HG03342 (cell line): ENCODE measurements at regions not wholly inside any gene's neighbourhood (a gene's known extent, or its start where the extent isn't known, plus 50 kb on each side); places are given as distances from the start of the nearest gene placed in this dataset.
"Not testable (repeated sequence)": the region's sequence is repeated elsewhere in the genome, so short reads cannot be mapped to it uniquely, and the experiment has no call there.

Experiments
- ATAC-seq: cut with Tn5 transposase; IDR thresholded peaks from one replicate; pipeline ENCODE4 v1.9.1; 2021; ENCODE audit warnings: mild to moderate bottlenecking, moderate library complexity; ENCODE audit not compliant: unreplicated experiment

DNA sequence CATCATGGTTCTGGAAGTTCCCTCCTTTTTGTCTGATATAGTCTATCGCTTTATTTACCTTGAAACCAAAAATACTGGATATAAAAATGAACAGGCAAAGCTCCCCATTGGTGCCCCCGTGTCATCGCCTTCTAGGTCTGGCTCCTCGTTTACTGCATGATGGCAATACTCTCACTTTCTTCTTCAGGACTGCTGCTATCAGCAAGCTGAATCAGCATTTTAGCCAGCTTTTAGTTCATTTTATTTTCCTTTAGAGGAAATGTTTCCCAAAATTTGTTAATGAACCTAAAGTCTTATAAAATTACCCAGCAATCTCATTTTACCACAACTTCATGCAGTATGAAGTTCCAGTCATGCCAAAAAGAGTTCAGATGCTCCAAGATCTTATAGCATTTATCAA is 80.5 kb downstream of the ZIC3 start:
- ATAC-seq: no peak

DNA sequence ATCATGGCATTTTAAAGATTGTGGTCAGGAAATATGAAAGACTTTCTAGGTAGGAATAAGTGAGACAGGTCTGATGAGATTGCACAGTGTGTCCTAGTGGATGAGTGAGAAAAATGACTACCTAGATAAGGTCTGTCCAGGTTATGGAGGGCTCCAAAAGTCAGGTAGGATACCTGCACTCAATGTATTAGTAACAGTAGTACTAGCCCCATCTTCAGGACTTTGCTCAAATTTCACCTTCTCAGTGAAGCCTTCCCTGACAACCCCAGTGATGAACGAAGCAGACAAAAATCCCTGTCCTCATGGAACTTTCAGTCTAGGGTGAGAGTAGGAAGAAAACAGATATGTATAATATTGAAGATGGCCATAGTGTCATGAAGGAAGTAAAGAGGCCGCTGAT is 85.7 kb downstream of the ZIC3 start:
- no peak for ATAC-seq

DNA sequence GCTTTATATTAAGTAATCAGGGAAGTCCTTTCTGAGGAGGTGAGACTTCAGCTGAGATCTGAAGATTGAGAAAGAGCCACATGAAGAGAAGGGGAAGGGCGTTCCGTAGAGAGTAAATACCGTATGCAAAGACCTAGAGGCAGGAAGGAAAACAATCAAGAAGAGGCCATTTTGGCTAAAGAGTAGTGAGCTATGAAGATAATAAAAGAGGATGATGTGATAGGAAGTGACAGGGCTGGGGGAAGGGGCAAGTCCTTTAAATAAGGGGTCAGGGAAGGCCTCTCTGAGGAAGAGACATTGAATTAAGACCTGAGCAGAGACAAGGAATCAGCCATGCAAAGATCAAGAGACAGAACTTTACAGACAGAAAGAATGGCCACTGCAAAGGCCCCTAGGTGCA is 86.2 kb downstream of the ZIC3 start:
- no peak for ATAC-seq

DNA sequence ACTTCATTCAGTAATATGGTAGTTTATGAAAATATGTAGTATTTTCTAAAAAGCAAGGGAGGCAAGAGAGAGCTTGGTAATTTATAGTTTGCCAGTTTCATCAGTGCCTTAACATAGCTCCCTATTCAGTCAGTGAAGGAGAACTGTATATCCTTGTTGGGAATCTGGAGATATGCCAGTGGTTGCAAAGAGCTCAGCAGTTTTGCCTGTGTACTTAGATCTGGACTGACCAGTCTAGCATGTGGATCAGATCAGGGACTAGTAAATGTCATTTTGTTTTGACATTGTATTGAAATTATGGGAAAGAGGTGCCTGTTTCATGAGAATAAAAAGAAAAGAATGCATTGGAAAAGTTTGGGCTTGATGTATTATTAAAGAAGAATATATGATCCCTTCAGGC is 88.6 kb downstream of the ZIC3 start:
- ATAC-seq: no peak

DNA sequence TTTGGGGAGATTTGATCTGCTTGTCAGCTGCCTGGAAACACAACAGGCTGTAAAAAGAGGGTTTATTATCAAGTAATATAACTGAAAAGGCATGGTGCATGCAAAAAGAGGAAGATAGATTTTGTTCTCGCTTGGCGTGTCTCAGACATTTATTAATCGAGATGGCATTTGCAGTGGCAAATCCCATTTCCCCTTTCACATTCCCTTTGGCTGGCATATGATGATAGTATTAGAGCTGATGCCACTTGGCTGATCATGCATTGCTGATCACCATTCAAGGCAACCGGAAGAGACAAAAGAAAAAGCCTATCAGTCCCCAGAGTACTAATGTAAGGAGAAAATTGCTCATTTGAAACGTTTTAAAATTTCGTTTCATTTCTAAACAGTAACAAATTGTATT is 101.8 kb downstream of the ZIC3 start:
- no peak for ATAC-seq

DNA sequence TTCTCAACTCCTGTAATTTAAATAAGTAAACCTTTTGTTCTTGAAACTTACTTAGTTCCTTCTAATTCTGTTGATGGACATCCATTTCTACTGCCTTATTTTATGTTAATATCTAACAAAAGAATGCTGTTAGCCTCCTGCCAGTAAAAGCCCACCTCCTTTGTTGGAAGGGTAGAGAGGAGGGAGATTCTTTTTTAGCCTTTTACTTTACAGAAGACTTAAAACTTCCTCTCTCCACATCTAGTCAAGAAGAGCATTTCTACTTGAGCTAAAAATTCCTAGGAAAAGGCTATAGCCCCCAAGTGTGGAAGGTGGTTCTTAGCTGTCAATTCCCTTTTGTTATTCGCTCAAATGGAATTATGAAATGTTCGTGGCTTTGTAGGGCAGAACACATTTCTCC is 118.7 kb downstream of the ZIC3 start:
- no peak for ATAC-seq

DNA sequence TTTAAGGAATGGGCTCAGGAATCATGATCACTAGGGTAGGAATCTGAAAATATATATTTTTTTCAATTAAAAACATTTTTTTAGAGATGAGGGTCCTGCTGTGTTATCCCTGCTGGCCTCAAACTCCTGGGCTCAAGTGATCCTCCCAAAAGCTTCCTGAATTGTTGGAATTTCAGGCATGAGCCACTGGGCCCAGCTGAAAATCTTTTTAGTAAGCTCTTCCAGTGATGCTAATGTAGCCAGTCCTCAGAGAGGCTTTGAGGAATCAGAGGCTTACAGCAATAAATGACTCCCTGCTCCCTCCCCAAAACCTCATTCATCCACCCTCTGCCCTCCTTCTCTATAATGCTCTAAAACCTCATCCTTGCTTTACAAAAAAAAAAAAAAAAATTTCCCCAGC is 129.5 kb downstream of the ZIC3 start:
- ATAC-seq: no peak

DNA sequence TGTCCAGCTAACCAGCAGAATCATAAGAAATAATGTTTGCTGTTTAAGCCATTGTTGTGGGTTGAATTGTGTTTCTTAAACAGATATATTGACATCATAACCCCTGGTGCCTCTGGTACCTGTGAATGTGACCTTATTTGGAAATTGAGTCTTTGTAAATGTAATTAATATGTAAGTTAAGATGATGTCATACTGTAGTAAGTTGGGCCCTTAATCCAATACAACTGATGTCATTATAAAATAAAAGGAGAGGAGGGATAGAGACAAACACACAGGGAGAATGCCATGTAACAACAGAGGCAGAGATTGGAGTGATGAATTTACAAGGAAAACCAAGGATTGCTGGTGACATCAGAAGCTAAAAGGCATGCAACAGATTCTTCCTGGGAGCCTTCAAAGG is 141.4 kb downstream of the ZIC3 start:
- no peak for ATAC-seq

DNA sequence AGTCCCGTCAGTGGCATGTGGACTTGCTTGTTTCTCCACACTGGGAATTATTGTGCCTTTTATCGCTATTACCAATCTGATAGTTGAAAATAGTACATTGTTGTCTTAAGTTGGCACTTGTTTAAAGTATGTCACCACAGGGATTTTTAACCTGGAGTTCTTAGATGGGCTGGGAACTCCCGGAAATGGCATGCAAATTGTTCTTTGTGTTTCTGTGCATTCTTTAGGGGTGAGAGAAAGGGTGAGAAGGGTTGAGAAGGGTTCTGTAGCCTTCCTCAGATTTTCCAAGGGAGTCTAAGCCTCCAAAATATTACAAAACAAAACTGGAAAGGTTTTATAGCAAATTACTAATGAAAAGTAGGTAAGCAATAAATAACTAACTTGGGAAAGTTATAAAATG is 176.9 kb downstream of the ZIC3 start:
- ATAC-seq: no peak

DNA sequence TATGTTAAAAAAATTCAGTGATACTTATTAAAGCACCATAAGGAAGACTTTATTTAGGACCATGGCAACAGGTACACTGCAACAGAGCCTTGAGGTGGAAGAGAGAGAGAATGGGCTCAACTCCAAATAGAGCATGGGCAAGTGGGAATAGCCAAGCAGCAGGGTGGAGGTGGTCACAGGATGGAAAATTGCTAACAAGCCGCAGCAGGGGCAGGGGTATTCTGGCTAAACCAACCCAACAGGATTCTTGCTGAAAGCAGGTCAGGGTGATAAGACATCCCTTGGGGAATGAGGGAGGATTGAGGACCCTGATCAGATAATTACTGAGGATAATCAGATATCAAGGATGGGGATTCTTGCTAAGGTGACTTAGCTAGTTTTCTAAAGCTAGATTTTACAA is 177.5 kb downstream of the ZIC3 start:
- no peak for ATAC-seq

DNA sequence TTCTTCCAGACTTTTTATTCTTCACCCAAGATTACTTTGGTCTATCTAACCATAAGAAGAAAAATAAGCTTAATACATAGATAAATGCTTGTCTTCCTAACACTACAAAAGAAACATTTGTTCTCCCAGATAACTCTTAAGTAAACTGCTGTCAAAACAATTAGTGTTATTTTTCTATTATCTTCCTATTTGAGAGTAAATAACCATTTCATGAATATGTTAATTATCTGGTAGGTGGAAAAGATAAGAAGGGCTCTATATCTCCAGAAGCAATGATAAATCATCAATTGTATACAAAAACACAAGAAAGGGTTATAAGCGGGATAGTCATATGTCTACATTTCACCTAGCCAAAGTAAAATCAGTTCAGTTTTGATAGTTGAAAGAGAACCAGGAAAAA is 180.4 kb downstream of the ZIC3 start:
- ATAC-seq: no peak

DNA sequence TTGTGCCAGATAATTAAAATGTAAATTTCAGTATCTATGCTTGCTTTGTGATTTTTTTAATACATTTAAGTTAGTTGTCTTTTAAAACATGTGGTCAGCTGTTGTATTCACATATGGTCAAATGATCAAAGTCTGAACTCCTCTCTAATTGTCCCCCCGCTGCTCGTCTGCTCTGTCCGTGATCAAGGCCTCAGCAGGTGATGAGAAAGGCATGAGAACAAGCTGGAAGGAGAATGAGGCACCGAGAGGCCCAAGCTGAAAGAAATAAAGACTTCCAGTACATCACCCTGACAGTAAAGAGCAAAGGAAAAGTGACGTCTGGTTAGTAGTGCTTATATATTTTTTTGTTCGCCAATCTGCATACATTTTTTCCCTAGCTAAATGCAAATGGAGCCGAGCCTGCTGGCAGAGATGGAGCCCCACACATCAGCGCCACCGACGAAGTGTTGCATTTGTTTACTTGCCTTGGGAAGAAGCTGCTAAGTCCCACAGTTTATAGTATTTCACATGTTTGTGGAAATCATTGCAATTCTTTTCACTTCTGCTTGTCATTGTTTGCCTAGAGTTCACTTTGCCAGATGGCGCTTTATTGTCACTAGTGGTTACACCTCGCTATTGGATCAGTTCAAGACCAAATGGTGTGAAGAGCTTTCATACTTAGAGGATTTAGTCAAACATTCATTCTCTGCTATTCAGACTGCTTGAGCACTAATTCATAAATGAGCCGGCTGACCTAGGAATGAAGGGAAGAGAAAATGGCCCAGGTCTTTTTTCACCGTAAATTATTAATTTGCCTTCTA is 181.5 kb downstream of the ZIC3 start:
- no peak for ATAC-seq

DNA sequence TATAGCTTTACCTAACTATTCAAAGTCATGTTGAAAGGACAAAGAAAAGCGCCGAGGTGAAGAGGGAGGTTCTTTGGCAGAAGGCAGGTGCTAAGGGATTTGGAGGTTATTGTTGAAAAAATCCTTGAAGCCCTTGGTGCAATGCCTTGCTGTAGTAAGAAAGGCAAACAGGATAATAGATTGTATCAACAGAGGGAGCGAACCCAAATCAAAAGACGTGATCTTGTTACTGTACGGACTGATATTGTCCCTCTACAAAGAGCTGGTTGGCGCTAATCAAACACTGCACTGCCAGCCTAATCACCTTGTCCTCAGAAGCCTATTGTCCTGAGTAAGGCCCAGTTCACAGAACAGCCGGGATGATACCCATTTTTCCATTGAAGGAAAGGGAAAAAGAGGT is 182.9 kb downstream of the ZIC3 start:
- ATAC-seq: no peak

DNA sequence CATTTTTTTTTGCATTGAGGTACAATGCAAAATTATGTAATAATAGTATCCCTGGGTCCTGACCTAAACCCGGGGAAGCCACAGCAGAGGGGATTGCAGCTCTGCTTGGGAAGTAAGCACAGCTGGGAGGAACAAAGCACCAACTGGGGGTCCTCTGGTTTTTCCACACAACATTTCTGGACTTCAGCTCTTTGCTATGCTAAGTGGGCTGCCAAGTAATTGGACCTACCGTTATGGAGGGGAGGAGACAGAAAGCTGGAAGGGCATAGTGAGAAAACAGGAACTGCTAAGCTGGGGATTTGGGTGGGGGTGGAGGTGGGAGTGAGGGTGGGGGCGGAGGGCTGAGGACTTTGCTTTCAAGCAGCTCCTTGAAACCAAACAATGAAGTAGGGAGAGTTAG is 183.3 kb downstream of the ZIC3 start:
- ATAC-seq: no peak

DNA sequence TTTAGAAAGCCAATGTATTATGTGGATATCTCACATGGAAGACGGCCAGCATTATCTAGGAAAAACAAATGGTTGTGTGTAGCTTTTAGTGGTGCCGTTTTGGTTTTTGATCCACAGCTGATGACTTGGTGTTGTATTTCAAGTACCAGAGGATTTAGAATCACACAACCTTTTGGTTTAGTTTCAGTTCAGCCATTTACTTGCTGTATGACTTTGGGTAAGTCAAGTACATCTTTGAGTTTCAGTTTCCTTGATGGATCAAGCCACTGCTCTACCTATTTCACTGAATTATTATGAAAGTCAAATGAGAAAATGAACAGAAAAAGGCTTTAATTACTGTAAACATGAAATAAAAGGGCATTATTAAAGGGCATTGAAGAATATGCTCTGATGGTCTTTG is 205.6 kb downstream of the ZIC3 start:
- no peak for ATAC-seq

DNA sequence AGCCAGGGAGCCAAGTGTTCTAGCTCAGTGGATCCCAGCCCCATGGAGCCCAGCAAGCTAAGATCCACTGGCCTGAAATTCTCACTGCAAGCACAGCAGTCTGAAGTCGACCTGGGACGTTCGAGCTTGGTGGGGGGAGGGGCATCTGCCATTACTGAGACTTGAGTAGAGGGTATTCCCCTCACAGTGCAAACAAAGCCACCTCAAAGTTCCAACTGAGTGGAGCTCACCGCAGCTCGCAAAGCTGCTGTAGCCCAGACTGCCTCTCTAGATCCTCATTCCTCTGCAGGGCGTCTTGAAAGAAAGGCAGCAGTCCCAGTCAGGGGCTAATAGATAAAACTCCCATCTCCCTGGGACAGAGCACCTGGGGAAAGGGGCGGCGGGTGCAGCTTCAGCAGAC is 226.3 kb downstream of the ZIC3 start:
- ATAC-seq: no peak

DNA sequence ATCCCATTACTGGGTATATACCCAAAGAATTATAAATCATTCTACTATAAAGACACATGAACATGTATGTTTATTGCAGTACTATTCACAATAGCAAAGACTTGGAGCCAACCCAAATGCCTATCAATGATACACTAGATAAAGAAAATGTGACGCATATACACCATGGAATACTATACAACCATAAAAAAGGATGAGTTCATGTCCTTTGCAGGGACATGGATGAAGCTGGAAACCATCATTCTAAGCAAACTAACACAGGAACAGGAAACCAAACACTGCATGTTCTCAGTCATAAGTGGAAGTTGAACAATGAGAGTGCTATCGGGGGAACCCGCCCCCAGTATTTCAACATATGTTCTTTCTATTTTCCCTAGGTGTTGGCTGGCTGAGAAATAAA is 232.0 kb downstream of the ZIC3 start:
- ATAC-seq: not testable (repeated sequence)

DNA sequence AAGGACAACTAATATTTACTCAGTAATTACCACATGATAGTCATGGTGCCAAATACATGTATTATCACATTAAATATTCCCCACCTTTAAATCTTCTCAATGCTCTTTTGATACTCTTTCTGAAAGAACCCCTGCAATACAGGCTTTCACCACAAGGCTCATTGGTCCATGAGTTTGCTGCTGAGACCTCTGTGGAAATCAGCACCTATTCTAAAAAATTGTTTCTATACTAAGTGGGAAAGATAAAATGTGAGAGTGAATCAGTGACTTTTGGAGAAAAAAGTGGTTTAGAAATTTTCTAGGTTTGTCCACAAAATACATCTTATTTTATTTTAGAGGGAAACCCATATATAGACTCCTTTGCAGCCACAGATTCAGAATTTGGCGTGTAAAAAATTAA is 257.3 kb downstream of the ZIC3 start:
- no peak for ATAC-seq

DNA sequence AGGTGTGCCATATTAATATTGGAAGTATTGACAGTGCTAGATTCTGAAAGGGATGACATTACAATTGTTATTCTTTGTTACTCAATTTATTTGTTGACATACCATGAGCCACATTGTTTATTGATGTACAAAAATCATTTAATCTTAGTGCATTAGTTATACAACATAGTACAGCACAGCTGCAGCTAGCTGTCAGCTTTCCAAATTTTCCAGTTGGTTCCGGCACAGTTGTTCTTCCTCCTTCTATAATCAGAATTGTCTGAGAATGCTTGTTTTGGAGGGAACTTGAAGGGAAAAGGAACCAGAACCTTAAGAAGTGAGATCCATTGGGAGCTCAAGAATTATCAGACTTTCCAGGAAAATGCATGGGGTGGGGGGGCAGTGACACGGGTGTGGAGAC is 281.4 kb downstream of the ZIC3 start:
- no peak for ATAC-seq

DNA sequence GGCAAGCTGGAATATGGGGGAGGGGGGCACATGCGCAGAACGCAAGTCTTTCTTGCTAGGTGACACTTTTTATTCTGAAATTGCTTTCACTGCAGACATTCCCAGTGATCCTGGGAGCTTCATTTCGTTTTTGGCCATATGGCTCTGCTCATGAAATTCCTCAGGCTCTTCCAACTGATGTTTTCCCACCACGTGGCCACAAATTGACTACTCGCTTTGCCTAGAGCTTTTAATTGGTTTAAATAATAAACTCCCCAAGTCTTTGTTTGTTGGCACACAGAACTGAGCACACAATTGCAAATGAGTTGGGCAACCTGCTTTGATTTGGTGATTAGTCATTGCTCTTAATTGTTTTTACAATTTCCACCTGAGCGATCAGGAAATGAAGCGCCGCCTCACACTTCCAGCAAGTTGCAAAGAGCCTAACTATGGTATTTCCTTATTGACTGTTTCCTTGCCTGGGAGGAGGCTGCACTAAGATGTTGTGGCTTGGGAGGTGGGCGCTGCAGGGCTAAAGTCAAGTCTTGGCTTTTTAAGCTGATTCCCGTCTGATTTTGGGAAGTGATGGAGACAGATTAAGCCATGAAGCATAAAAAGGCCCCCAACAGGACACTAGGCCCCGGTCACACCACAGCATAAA is 282.5 kb downstream of the ZIC3 start:
- ATAC-seq: no peak

DNA sequence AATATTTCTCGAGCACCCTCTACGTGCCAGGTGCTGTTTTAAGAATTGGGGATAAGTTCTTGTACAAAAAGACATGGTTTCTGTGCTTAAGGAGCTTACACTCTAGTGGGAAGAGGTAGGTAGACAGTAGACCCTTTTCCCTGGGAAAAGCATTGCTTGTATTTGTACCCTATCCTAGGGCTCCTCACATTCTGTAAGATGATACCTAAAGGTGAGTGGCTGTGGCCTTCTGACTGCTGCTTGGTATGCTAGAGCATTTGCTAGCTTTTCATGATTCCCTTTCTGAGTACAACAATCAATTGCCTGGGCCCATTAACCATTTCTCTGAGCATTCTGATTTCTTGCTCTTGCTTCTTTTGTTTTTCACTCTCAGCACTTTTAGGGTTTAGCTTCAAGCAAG is 286.6 kb downstream of the ZIC3 start:
- ATAC-seq: no peak

DNA sequence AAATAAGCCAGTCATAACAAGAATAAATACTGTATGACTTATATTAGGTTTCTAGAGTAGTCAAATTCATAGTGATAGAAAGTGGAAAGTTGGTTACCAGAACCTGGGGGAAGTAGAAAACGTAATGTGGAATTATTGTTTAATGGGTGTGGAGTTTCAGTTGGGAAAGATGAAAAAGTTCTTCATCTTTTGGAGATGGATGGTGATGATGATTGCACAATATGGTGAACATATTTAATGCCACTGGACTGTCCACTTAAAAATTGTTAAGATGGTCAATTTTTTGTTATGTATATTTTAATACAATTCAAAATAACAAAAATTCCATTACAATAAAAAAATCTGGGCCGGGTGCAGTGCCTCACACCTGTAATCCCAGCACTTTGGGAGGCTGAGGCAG is 289.6 kb downstream of the ZIC3 start:
- no peak for ATAC-seq

DNA sequence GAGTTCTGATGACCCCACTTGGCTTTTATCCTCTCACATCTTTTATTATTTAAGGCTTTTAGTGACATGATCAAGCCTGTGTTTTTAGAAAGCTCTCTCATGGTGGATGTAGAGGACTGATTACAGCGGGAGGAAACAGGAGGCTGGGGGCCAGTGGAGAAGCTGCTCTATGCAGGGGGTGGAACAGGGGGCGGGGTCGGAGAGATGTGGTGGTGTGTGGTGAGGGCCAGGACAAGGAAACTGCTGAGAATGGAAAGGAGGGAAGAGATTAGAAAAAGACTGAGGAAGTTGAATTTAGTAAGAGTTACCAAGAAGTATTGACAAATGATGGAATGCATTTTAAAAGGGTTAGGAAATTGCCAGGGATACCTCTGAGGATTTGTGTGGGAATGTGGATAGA is 292.2 kb downstream of the ZIC3 start:
- no peak for ATAC-seq
